PC-9 (cell line): ENCODE measurements at regions not wholly inside any gene's neighbourhood (a gene's known extent, or its start where the extent isn't known, plus 50 kb on each side); places are given as distances from the start of the nearest gene placed in this dataset.

ENCODE experiments used
- BruUV-seq: library from RNA; stranded (reverse); fragments of 400-500 nt; replicated peaks from 2 replicates; lab custom pipeline; 2021; lab: Mats Ljungman, UMichigan
- CTCF ChIA-PET: fragments of 300-600 bp; sonication (Branson Sonifier 250); formaldehyde crosslinking; loops from one replicate; lab custom pipeline; 2022; ENCODE audit warnings: antibody characterized with exemption; lab: Charles Lee
- POLR2A ChIA-PET: fragments of 300-600 bp; sonication (Branson Sonifier 250); formaldehyde crosslinking; loops from one replicate; lab custom pipeline; 2022; ENCODE audit warnings: antibody characterized with exemption; ENCODE audit not compliant: unreplicated experiment; lab: Charles Lee
- DNase-seq, 2 experiments: peaks; one replicate each; pipeline versions ENCODE4 v3.0.0 to v3.0.0-alpha.2; 2015 to 2022; ENCODE audit warnings: mixed read lengths in 1 of 2
- H2AFZ ChIP-seq: fragments of 200-600 bp; sonication (generic); 2 replicates; pipeline ENCODE4 v1.8.1; 2017; ENCODE audit warnings: antibody characterized with exemption
- H3F3A ChIP-seq: fragments of 200-600 bp; sonication (generic); 2 replicates; pipeline ENCODE4 v1.8.1; 2017; ENCODE audit warnings: antibody characterized with exemption, mild to moderate bottlenecking, low read depth; ENCODE audit not compliant: insufficient read depth
- H3K27ac ChIP-seq: fragments of 200-600 bp; sonication (generic); 2 replicates; pipeline ENCODE4 v1.6.1; 2016; ENCODE audit warnings: mixed run types
- H3K27me3 ChIP-seq: fragments of 200-600 bp; sonication (generic); 2 replicates; pipeline ENCODE4 v1.6.1; 2016; ENCODE audit warnings: low read depth, mixed run types; ENCODE audit not compliant: insufficient read depth
- H3K36me3 ChIP-seq: fragments of 200-600 bp; sonication (generic); 2 replicates; pipeline ENCODE4 v1.6.1; 2016; ENCODE audit warnings: low read depth, mixed run types
- H3K4me1 ChIP-seq: fragments of 200-600 bp; sonication (generic); replicated peaks from 2 replicates; pipeline ENCODE4 v1.6.1; 2016; ENCODE audit warnings: mixed run types; ENCODE audit not compliant: insufficient read depth
- H3K4me2 ChIP-seq: fragments of 200-600 bp; sonication (generic); 2 replicates; pipeline ENCODE4 v1.6.1; 2017; ENCODE audit warnings: mixed run types
- H3K4me3 ChIP-seq: fragments of 200-600 bp; sonication (generic); 2 replicates; pipeline ENCODE4 v1.6.1; 2016; ENCODE audit warnings: mixed run types
- H3K79me2 ChIP-seq: fragments of 200-600 bp; sonication (generic); 2 replicates; pipeline ENCODE4 v1.6.1; 2017; ENCODE audit warnings: low read depth, mixed run types
- H3K9me2 ChIP-seq: fragments of 200-600 bp; sonication (generic); 2 replicates; pipeline ENCODE4 v1.8.1; 2017; ENCODE audit warnings: mild to moderate bottlenecking; ENCODE audit not compliant: insufficient read depth
- H3K9me3 ChIP-seq: fragments of 200-600 bp; sonication (generic); 2 replicates; pipeline ENCODE4 v1.8.1; 2016; ENCODE audit warnings: low read depth; ENCODE audit not compliant: insufficient read depth
- H4K20me1 ChIP-seq: fragments of 200-600 bp; sonication (generic); 2 replicates; pipeline ENCODE4 v1.8.1; 2017; ENCODE audit not compliant: insufficient read depth
- CTCF ChIP-seq: fragments of 200-600 bp; sonication (generic); conservative IDR thresholded peaks from 2 replicates; pipeline ENCODE4 v1.6.1; 2017; ENCODE audit warnings: mixed run types, antibody characterized with exemption, mild to moderate bottlenecking, moderate library complexity
- EZH2 ChIP-seq: fragments of 200-600 bp; sonication (generic); IDR thresholded peaks from 2 replicates; pipeline ENCODE4 v1.8.0; 2017; ENCODE audit warnings: antibody characterized with exemption, low read depth
- intact Hi-C: fragments of 100-400 bp; cut with micrococcal nuclease; formaldehyde crosslinking; loops from one replicate; pipeline ENCODE4 v1.10.0; 2022; ENCODE audit not compliant: unreplicated experiment

DNA sequence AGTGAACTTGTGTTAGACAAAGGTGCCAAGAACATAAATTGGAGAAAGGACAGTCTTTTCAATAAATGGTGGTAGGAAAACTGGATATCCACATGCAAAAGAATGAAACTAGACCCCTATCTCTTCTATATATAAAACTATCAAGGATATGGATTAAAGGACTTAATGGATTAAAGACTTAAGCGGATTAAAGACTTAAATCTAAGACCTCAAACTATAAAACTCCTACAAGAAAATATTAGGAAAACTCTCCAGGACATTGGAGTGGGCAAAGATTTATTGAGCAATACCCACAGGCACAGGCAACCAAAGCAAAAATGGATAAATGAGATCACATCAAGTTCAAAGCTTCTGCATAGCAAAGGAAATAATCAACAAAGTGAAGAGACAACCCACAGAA lies 242.9 kb upstream of the MEOX2 start:
- TF ChIP-seq CTCF, result no peak
- no peak for TF ChIP-seq EZH2
- intact Hi-C loops, result no loop called here

GRCh38 chr7:15925608-15926007 lies 239.1 kb upstream of the MEOX2 start:
- intact Hi-C loops, result no loop called here
- POLR2A ChIA-PET, result no interaction called here

More for the DNA sequence above, 242.9 kb upstream of the MEOX2 start:
- H2AFZ ChIP-seq, result no peak overlapping the region
- no TSS peak for BruUV-seq
- ChIA-PET POLR2A (no interaction called here), CTCF (no interaction called here)
- no peaks in the 10 kb centered on the region for H4K20me1 ChIP-seq
- H3K27me3 ChIP-seq, result no peaks in the 10 kb centered on the region
- no peak overlapping the region for H3K27ac ChIP-seq
- H3K79me2 ChIP-seq, result no peaks in the 10 kb centered on the region
- no peaks in the 10 kb centered on the region for H3K9me3 ChIP-seq
- no peak for DNase-seq
- no peaks in the 10 kb centered on the region for H3K9me2 ChIP-seq
- H3K4me1 ChIP-seq, result no peaks in the 10 kb centered on the region
- no peak overlapping the region for H3K4me2 ChIP-seq
- no peaks in the 10 kb centered on the region for H3F3A ChIP-seq
- H3K36me3 ChIP-seq, result no peaks in the 10 kb centered on the region
- no peak overlapping the region for H3K4me3 ChIP-seq

DNA sequence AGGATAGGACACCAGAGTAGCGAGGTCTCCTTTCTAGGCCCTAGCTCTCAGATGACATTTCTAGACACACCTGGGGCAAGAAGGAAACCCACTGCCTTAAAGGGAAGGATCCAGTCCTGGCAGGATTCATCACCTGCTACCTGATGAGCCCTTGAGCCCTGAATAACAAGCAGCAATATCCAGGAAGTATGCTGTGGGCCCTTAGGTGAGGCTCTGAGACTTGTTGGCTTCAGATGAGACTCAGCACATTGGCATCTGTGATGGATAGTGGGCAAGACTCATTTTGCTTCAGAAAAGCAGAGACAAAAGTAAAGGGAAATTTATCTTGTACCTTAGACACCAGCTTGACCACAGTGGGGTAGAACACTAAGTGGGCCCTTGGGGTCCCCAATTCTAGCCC lies 238.4 kb upstream of the MEOX2 start:
- BruUV-seq, result no TSS peak
- TF ChIP-seq CTCF, result no peak
- no peak for TF ChIP-seq EZH2
- Histone ChIP-seq H3K27ac (no peak overlapping the region), H4K20me1 (no peaks in the 10 kb centered on the region), H3K36me3 (no peaks in the 10 kb centered on the region), H3F3A (no peaks in the 10 kb centered on the region), H3K4me2 (no peak overlapping the region), H3K4me1 (0 out of 2 replicates have a peak, but pooled peaks cover 3% of the 10 kb centered on the region), H3K9me2 (no peaks in the 10 kb centered on the region), H3K9me3 (no peaks in the 10 kb centered on the region), H2AFZ (no peak overlapping the region), H3K27me3 (no peaks in the 10 kb centered on the region), H3K4me3 (no peak overlapping the region), H3K79me2 (no peaks in the 10 kb centered on the region)
- DNase-seq, result no peak
- POLR2A ChIA-PET, result no interaction called here
- intact Hi-C loops, result no loop called here
- CTCF ChIA-PET, result no interaction called here

More at GRCh38 chr7:15925608-15926007, 239.1 kb upstream of the MEOX2 start:
- no TSS peak for BruUV-seq
- no peak overlapping the region for H3K4me3 ChIP-seq
- no peaks in the 10 kb centered on the region for H3K36me3 ChIP-seq
- no peak overlapping the region for H2AFZ ChIP-seq
- TF ChIP-seq EZH2 (no peak), CTCF (no peak)
- no peaks in the 10 kb centered on the region for H3K9me2 ChIP-seq
- no peaks in the 10 kb centered on the region for H3K79me2 ChIP-seq
- no peaks in the 10 kb centered on the region for H4K20me1 ChIP-seq
- DNase-seq, result no peak
- CTCF ChIA-PET, result no interaction called here
- no peaks in the 10 kb centered on the region for H3K9me3 ChIP-seq
- no peaks in the 10 kb centered on the region for H3K27me3 ChIP-seq
- H3K27ac ChIP-seq, result no peak overlapping the region
- H3K4me2 ChIP-seq, result no peak overlapping the region
- 0 out of 2 replicates have a peak, but pooled peaks cover 3% of the 10 kb centered on the region for H3K4me1 ChIP-seq
- H3F3A ChIP-seq, result no peaks in the 10 kb centered on the region
